Left ventricle myocardium superior (tissue), 1 donor: ENCODE measurements at regions not wholly inside any gene's neighbourhood (a gene's known extent, or its start where the extent isn't known, plus 50 kb on each side); places are given as distances from the start of the nearest gene placed in this dataset.

ENCODE experiments used
- ATAC-seq: fragments of 200-7000 bp; cut with Tn5 transposase; one replicate; pipeline ENCODE4 v1.9.1; 2020; ENCODE audit warnings: mild to moderate bottlenecking, moderate library complexity
- DNase-seq: peaks from one replicate; pipeline ENCODE4 v3.0.0-alpha.2; 2020
- intact Hi-C: fragments of 100-400 bp; cut with micrococcal nuclease; formaldehyde crosslinking; loops from one replicate; pipeline ENCODE4 v1.11.0; 2022
- donor health status: DM: no; HTN: yes; CAD: no; lungs with severe emphysema.

DNA sequence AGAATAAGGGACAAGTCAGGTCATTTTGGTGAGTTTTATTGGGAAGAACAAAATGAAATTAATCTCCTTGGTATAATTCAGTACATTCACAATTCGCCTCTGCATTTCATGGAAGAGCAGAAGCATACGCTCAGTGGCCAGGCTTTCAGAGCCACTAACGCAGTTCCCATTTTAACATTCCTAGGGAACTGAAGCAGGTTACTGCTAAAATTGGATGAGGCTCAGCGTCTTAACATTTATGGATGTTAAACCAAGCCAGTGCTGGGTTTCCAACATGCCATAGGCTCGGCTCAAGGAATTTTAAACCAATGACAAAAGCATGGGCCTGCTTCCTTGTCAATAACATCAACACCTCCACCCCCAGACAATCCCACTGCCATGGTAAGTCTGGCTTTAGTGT lies 172.7 kb upstream of the PRICKLE2 start:
- DNase-seq (no peak), ATAC-seq (no peak)
- intact Hi-C loops = loop anchor here (2.0 kb wide), 1 partner anchor 367 kb away; no protein-coding TSS in a partner anchor

DNA sequence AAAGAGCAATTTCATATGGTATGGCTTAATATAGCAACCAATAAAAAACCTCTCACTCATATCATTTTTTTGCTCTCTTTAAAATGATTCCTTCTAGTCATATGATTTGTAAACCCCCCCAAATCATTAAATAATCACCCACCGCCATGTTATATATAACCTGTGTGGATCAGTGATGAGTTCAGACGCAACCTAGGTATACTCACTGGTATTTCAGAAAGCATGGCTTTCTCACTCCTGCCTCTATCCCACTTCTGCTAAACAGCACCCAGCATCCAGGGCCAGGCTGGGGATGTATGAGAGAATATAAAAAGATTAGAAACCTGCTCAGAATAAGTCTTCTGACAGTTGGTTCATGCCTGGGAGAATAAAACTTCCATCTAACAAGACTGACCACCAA lies 172.3 kb upstream of the PRICKLE2 start:
- ATAC-seq = no peak
- DNase-seq = no peak
- intact Hi-C loops = no loop called here

DNA sequence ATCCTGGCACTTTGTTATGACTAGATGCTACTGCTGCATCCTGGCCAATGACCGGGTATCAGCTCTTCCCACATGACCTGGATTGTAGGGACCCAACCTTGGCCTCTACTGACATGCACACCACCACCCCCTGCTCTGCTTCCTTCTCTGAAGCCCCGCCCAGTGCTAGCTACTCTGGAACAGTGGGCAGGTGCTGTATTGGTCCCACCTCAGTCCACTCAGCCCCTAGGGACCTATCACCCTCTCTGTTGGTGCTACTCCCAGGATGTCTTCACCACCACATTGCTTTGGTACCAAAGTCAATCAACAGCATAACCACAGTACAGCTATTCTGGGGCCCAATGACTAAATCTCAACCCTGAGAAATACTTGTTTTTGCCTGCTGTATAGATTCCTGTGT lies 170.2 kb upstream of the PRICKLE2 start:
- DNase-seq (no peak), ATAC-seq (no peak)
- intact Hi-C loops = no loop called here

DNA sequence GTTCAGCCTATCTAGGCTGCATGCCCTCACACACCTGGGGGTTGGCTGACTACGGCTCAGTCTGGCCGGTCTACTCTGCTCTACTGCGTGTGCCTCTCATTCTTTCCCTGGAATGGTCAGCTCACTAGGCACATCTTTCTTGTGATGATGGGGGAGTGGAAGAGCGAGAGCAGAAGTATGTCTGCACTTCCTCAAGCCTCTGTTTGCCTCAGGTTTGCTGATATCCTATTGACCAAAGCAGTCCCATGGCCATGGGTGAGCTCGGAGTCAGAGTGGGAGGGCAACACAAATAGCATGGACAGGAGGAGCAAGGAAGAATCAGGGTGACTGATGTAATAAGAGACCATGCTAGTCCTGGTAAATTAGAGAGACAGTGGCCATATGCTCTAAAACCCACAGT lies 167.9 kb upstream of the PRICKLE2 start:
- no peak for DNase-seq
- no peak for ATAC-seq
- intact Hi-C loops = no loop called here

DNA sequence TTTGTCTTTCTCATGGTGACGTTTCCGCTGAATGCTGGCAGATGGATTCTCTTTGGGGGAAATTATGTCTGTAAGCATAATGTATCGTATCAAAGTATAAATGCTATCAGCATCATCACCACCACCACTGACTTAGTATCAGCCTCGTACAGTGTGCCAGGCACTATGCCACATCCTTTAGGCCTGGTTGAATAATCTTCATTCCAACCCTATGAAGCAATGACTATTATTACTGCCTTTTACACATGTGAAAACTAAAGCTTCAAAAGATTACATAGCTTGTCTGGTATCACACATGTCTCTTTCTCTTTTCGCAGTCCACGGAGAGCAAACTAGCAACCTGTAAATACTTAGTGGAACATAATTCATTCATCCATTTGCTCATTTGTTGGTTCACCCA lies 166.7 kb upstream of the PRICKLE2 start:
- DNase-seq = no peak
- intact Hi-C loops = no loop called here
- ATAC-seq = no peak

DNA sequence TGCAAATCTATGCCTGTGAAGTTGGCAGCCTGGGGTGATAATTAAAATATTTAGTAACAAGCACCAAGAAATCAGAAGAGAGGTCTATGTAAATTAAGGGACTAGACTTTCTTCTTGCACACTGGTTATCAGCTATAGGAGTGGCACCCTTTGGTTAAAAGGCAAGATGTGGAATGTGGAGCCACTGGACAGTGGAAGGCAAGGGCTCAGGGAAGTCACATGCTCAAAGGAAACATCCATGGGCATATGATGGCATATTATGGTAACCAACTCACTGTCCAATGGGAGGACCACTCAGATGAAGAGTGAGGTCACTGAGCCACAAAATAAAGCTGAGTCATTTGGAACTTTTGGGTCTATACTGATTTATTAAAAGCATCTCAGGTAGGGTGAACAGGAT lies 165.6 kb upstream of the PRICKLE2 start:
- intact Hi-C loops = no loop called here
- DNase-seq (no peak), ATAC-seq (no peak)

DNA sequence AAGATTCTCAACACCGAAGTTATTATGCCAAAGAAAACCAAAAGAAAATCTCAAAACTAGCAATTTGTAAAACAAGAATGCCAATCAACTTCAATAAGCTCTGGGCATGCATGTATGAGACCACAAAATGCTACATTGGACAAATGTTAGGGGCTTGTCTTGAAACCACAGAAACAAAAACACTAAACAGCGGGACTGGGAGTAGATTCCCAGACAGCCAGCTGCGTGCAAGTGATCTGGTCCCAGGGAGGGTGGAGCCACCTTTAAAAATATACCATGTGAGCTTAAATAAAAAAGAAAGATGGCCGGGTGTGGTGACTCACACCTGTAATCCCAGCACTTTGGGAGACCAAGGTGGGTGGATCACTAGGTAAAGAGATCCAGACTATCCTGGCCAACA lies 163.6 kb upstream of the PRICKLE2 start:
- DNase-seq (no peak), ATAC-seq (no peak)
- intact Hi-C loops = no loop called here

DNA sequence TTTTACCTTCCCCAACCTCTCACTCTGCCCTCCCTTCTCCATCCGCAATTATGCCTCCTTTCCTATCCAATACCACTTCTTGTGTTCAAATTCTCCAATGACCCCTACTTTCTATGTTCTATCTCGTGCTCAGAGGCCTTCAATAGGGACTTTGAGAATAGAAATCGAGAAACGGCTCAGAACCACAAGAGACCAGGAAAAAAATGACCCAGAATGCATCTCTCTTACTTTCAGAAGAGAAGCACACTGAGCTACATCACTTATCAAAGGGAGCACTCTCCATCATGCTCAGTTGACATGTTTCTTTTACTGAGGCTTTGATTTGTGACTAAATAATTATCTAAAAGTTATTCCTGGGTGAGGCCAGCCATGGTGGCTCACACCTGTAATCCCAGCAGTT lies 162.4 kb upstream of the PRICKLE2 start:
- DNase-seq = no peak
- intact Hi-C loops = no loop called here
- ATAC-seq = no peak

DNA sequence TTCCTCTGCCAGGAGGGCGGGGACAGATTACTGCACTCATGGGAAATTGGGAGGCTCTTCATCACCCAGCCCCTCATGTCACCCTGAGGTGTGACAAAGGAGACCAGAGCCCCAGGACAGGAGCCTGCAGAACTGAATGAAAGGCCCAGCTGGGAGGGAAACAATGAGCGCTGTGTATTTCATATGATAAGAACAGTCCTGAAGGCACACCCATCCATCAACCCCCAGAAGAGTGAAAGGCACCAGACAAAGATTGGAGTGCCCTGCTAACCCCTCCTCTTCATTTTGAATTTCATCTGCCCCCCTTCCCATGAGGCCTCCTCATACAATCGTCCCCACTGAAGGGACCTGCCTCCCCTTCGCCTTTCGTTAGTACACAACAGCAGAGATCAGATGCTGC lies 160.0 kb upstream of the PRICKLE2 start:
- intact Hi-C loops = no loop called here
- no peak for DNase-seq

DNA sequence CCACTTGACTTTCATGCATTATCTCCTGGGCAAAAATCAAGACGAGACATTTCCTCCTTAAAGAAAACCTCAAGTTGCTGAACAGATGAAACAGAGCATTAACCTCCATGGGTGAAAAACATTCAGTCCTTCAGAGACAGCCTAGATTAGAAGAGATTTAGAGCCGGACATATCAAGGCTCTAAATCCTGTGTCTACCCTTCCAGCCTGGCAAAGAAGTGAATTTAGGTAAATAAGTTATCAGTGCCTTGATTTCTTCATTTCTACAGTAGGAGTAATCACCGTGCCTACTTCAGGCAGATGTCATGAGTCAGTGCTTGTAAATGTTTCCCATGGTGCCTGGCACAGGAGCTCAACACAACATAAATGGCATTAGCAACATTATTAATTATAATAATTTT lies 159.3 kb upstream of the PRICKLE2 start:
- ATAC-seq (no peak), DNase-seq (no peak)
- intact Hi-C loops = no loop called here

More for the DNA sequence above, 160.0 kb upstream of the PRICKLE2 start:
- ATAC-seq = no peak

DNA sequence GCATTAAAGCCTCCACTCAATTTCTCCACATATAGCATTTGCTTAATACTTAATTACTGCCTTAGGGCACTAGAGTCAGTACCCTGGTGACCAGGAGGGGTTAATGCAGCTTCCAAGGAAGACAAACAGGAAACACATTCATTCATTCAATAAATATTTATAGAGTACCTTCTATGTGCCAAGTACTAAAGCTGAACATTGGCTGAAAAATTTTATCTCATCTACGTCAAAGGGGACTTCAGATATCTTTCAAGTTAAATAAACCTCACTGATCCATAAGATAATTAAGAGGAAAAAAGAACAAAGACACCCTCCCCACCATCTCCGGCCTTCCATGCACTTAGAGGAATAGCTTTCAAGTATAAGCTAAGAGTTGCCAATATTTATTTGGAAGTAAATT lies 156.9 kb upstream of the PRICKLE2 start:
- ATAC-seq (no peak), DNase-seq (no peak)
- intact Hi-C loops = no loop called here

DNA sequence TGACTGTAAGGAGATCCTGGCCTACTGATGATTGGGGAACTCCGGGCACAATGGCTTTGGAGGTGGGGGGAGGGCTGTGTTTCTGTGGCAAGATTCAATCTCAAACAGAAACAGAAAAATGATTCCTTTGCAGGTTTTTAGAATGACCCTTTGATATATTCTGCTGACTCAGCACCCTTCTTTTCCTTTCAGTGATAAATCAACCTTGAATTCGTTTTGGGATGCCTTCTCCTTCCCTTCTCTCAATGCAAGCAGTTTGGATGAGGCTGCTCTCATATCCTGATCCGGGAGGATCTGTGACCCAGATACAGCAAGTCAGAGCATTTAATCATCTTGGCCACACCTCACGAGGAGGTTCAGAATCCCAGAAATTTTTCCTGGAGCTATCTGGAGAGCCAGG lies 156.1 kb upstream of the PRICKLE2 start:
- ATAC-seq (no peak), DNase-seq (no peak)
- intact Hi-C loops = no loop called here

DNA sequence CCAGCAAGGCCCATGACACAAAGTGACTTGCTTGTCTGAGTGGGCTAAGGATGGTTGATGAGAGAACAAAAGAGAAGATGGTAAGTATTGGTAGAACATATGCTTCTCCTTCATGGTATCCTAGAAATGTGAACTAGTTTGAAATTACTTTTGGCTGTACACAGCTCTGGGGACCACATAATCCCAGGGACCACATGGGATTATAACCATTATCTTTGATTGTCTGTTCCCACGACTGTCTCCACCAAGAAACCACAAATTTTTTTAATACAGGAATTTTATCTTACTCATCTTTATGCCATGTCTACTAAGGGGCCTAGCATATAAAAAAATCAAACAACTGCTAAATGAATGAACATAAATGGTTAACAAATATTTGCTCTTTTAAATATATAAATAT lies 155.3 kb upstream of the PRICKLE2 start:
- intact Hi-C loops = no loop called here
- ATAC-seq (no peak), DNase-seq (no peak)

DNA sequence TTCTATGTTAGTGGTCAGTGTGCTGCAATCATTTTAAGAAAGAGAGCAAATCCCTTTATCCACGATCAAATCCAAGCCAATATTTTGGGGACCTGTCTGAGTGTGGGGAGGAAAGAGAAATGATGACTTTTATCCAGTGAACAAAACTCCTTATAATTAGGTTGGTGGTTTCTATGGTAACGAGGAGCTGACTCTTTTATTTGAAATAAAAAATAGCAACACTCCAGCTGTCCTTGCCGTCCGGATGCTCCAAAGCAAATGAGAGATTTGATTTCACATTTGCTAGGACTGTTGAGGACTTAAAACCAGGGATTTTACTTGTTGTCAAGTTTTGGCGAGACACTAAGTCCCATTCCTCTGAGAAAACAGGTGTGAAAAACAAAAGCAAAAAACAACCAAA lies 154.0 kb upstream of the PRICKLE2 start:
- intact Hi-C loops = no loop called here
- ATAC-seq (no peak), DNase-seq (no peak)

DNA sequence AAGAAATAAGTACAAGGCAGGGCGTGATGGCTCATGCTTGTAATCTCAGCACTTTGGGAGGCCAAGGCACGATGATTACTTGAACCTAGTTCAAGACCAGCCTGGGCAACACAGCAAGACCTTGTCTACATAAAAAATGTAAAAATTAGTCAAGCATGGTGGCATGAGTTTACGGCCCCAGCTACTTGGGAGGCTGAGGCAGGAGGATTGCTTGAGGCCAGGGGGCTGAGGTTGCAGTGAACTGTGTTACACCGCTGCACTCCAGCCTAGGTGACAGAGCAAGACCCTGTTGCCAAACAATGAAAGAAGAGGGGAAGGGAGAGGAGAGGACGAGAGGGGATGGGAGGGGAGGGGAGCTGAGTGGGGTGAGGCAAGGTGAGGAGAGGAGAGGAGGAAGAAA lies 152.7 kb upstream of the PRICKLE2 start:
- DNase-seq (no peak), ATAC-seq (no peak)
- intact Hi-C loops = no loop called here

DNA sequence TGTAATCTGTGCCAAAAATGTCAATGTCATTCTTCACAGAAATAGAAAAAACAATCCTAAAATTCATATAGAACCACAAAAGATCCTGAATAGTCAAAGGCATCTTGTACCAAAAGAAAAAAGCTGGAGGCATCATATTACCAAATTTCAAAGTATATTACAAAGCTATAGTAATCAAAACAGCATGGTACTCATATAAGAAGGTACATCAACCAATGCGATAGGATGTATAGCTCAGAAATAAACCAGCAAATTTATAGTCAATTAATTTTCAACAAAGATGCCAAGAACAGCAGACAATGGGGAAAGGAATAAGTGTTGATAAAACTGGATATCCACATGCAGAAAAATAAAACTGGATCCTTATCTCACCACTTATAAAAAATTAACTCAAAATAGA lies 150.5 kb upstream of the PRICKLE2 start:
- DNase-seq (no peak), ATAC-seq (no peak)
- intact Hi-C loops = no loop called here

DNA sequence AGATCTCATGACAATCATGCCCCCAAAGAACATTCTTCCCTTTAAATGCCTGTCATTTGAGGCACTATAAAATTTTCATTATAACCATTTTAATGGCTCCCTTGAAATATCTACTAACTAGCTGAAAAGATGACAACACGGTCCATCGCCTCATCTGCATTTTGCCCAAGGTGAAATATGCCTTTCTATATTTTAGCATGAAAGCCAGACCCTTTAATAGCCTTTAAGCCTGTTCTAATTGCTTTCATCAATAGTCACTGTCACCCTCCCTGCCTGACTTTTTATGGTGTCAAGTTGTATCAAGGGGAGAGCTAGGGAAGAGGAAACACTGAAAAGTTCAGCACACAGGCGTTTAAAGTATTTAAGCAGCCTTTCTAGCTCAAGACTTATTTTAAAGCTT lies 144.1 kb upstream of the PRICKLE2 start:
- intact Hi-C loops = no loop called here

DNA sequence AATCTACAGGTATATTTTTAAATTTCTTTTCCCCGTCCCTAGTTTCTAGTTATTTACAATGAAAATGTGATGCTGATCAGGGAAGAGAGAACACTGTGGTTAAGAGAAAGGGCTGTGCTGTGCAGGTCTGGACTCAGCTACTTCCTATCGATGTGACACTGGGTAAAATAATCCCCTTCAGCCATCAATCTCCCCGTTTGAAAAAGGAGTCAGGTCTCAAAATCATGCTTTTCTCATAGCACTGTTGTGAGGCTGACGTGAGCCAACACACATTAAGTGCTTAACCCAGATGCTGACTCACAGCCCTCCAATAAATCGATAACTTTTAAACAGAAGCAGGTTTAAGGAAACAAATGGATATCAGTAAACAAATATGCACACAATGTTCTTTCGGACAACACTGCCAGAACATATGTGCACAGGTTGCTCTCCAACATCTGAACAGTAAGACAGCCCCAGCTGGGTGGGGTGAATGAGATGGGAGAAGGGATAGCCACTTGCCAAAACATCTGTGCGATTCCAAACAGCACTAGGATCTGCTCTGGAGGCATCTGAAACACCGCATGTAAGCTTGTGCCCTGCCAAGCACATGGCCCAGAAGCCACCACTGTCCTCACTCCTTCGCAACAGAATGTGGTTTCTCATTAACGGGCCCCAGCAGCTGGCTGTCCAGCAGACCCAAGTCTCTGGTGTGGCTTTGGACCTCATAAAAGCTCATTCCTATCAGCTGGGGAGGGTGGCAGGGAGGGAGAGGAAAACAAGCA lies 143.2 kb upstream of the PRICKLE2 start:
- ATAC-seq (peak; percentile 45), DNase-seq (no peak)
- intact Hi-C loops = no loop called here

More for the DNA sequence above, 144.1 kb upstream of the PRICKLE2 start:
- DNase-seq (no peak), ATAC-seq (no peak)

DNA sequence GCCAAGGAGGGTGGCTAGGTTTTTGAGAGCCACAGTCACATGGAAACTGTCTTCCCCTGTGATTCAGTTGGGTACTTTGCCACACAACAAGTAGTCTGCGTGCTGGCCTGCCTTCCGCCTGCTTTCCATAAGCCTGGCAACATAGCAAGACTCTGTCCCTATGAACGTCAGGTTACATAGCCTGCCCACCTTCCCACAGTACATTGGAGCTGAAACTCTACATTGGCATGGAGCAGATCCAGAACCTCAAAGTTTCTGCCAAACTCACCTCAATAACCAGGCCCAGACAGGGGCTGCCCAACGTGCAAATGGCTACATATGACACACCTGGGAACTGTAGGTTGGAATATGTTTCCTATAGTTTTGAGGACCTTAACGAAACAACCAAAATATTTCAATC lies 140.6 kb upstream of the PRICKLE2 start:
- DNase-seq = no peak
- intact Hi-C loops = no loop called here
- no peak for ATAC-seq

DNA sequence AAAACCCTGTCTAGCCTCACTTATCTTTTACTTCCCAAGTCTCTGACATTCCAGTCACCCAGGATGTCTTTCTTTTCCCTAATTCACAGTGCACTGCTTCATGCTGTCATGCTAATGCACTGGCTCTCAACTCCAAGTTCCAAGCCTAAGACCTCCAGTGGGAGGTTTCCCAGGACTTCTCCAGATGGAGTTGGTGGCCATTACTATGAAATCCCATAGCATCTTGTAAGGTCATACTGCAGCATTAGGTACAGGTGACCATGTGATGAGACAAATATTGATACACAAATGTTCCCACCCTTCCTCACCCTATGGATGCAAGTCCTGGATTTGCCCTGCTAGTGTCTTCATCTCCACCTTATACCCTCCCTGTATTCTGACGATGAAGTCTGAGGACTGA lies 138.6 kb upstream of the PRICKLE2 start:
- no peak for ATAC-seq
- intact Hi-C loops = no loop called here
- DNase-seq = no peak

DNA sequence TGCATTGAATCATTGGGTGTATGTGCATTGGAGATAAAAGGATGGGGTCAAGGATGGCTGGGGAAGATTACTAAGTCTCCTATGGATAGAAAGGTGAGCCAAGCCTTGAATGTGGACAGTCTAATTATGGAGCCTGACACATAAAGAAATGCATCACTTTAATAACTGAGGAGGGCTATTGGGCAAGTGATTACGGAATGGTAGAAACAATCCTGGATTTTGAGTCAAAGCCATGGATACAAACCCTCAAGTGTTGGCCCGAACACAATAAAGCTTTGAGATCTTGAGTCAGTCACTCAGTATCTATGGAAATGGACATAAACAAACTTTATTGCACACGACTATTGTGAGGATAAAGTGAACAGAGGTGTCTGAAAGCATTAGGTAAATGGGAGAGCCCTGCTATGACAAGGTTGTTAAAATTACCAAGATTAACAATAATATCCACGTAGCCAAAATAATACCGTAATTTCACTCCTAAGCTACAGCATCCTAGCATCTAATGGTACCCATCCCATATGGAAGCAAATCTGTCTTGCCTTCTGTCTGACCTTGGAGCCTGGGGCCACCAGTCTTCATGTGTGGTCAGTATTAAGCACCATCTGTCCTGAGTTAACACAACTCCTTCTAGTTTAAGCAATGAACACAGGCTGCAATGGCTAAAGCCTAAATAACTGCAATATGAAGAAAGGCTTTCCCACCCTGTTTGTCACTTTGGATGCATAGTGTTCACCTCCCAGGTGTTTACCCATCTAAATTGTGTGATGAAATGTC lies 136.9 kb upstream of the PRICKLE2 start:
- DNase-seq (no peak), ATAC-seq (no peak)
- intact Hi-C loops = no loop called here
